Loucy (cell line): ENCODE measurements at regions not wholly inside any gene's neighbourhood (a gene's known extent, or its start where the extent isn't known, plus 50 kb on each side); places are given as distances from the start of the nearest gene placed in this dataset.

Source experiments
- EZH2phosphoT487 ChIP-seq: fragments of 200-600 bp; IDR thresholded peaks from 2 replicates; pipeline ENCODE4 v1.6.1; 2018; ENCODE audit warnings: antibody characterized with exemption, mild to moderate bottlenecking, moderate library complexity, borderline replicate concordance
- TF ChIP-seq, protein P1 (sequence below): fragments of 200-600 bp; sonication (generic); conservative IDR thresholded peaks from 2 replicates; pipeline ENCODE4 v1.5.1; 2014; ENCODE audit warnings: mild to moderate bottlenecking, antibody characterized with exemption, low read length

DNA sequence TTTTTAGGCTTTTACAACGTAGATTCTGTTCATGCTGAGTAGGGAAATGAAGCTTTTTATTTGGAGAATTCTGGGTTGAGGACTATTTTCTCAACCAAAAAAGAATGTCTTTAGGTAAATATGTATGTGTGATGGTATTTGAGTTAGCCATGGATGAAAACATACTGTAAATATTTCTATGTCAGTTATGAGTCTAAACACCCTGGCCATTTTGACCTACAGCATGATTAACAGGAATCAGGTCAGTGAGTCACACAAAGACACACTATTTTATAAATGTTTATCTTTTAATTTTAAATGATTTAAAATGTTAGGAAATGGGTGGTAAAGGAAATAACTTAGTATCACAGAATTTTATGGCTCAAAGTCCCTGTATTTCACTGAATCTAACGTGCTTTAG is 851.7 kb upstream of the MAP3K7 start:
- TF ChIP-seq, protein P1, sequence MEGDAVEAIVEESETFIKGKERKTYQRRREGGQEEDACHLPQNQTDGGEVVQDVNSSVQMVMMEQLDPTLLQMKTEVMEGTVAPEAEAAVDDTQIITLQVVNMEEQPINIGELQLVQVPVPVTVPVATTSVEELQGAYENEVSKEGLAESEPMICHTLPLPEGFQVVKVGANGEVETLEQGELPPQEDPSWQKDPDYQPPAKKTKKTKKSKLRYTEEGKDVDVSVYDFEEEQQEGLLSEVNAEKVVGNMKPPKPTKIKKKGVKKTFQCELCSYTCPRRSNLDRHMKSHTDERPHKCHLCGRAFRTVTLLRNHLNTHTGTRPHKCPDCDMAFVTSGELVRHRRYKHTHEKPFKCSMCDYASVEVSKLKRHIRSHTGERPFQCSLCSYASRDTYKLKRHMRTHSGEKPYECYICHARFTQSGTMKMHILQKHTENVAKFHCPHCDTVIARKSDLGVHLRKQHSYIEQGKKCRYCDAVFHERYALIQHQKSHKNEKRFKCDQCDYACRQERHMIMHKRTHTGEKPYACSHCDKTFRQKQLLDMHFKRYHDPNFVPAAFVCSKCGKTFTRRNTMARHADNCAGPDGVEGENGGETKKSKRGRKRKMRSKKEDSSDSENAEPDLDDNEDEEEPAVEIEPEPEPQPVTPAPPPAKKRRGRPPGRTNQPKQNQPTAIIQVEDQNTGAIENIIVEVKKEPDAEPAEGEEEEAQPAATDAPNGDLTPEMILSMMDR = no peak
- no peak for TF ChIP-seq EZH2phosphoT487
